ENCODE measurements at regions not wholly inside any gene's neighbourhood (a gene's known extent, or its start where the extent isn't known, plus 50 kb on each side); places are given as distances from the start of the nearest gene placed in this dataset.

DNA sequence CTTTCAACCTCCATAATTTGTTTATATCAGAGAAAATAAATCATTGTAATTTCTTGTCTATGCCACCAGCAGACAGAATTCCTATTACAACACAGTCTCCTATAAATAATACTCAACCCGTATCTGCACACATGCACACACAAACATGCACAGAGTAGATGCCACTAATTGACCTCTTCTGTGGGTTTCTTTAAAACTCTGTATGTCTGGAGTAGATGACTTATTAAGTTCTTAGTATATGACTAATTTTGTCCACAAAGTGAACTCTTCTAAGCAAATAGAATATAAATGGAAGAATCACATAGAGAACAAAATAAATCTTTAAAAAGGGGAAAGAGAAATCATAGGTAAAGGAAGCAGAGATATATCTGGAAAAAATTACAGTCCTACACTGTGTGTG is 452.3 kb downstream of the MTRR start:
- no peak overlapping the region for H3K4me3 ChIP-seq (ENCODE audit: control insufficient read depth, low read depth, low read length)
- TF ChIP-seq, protein P1, sequence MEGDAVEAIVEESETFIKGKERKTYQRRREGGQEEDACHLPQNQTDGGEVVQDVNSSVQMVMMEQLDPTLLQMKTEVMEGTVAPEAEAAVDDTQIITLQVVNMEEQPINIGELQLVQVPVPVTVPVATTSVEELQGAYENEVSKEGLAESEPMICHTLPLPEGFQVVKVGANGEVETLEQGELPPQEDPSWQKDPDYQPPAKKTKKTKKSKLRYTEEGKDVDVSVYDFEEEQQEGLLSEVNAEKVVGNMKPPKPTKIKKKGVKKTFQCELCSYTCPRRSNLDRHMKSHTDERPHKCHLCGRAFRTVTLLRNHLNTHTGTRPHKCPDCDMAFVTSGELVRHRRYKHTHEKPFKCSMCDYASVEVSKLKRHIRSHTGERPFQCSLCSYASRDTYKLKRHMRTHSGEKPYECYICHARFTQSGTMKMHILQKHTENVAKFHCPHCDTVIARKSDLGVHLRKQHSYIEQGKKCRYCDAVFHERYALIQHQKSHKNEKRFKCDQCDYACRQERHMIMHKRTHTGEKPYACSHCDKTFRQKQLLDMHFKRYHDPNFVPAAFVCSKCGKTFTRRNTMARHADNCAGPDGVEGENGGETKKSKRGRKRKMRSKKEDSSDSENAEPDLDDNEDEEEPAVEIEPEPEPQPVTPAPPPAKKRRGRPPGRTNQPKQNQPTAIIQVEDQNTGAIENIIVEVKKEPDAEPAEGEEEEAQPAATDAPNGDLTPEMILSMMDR (IDR thresholded peaks at IDR 0.05; ENCODE audit: control insufficient read depth, insufficient read depth, low read depth, low read length, missing control alignments): no peak
- DNase-seq (ENCODE audit: low read depth): no peak

DNA sequence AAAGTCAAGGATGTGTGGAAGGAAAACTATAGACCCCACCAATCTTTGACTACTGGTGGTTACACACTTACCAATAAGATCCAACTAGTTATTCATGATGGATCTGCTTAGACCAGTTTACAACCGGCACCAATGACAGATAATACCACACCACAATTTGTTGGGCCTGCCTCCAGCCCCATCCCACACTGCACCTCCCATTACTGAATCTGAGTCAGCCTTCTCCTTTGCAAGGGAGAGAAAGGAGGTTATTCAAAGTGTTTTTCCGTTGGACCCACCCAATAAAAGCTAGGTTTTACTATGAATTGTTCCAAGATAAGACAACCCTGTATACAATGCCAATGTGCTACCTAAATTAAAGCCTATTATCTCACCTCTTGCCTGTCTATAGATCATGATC is 453.5 kb downstream of the MTRR start:
- TF ChIP-seq, protein P1 (IDR thresholded peaks at IDR 0.05; ENCODE audit: control insufficient read depth, insufficient read depth, low read depth, low read length, missing control alignments): no peak
- no peak overlapping the region for H3K4me3 ChIP-seq (ENCODE audit: control insufficient read depth, low read depth, low read length)
- no peak for DNase-seq (ENCODE audit: low read depth)

DNA sequence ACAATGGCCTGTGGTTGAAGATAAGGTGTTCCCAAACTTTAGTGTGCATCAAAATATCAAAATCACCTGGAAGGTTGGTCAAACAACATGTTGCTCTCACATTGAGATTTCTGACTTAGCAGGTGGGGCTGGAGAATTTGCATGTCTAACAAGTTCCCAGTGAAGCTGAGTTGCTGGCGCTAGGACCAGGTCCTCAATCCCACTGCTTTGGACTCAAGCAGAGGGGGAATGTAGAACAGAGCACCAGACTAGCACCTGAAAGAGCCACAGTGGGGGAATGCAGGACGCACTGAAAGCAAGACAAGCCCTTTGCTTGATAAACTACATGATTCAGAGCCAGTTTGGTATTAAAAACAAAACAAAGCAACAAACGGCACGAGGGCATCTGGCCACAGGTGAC is 458.1 kb downstream of the MTRR start:
- TF ChIP-seq, protein P1 (IDR thresholded peaks at IDR 0.05; ENCODE audit: control insufficient read depth, insufficient read depth, low read depth, low read length, missing control alignments): no peak
- no peak overlapping the region for H3K4me3 ChIP-seq (ENCODE audit: control insufficient read depth, low read depth, low read length)
- no peak for DNase-seq (ENCODE audit: low read depth)

DNA sequence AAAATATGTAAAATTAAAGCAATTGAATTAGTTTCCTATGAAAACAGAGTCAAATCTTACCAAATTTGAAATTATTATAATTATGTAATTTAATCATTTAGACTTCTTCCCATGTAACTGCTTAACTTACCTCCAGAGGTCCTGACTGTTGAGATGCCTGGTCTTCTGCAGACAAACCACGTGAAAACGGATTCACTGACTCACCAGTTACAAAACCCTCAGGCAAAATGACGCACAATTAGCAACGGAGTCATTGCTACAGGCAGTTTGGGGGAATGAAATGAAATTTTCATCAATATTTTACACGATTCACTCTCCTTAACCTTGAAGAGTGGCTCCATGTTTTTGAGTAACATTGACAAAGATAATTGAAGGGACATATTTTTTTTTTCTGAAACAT is 460.8 kb downstream of the MTRR start:
- DNase-seq (ENCODE audit: low read depth): no peak
- TF ChIP-seq, protein P1 (IDR thresholded peaks at IDR 0.05; ENCODE audit: control insufficient read depth, insufficient read depth, low read depth, low read length, missing control alignments): no peak
- no peak overlapping the region for H3K4me3 ChIP-seq (ENCODE audit: control insufficient read depth, low read depth, low read length)

DNA sequence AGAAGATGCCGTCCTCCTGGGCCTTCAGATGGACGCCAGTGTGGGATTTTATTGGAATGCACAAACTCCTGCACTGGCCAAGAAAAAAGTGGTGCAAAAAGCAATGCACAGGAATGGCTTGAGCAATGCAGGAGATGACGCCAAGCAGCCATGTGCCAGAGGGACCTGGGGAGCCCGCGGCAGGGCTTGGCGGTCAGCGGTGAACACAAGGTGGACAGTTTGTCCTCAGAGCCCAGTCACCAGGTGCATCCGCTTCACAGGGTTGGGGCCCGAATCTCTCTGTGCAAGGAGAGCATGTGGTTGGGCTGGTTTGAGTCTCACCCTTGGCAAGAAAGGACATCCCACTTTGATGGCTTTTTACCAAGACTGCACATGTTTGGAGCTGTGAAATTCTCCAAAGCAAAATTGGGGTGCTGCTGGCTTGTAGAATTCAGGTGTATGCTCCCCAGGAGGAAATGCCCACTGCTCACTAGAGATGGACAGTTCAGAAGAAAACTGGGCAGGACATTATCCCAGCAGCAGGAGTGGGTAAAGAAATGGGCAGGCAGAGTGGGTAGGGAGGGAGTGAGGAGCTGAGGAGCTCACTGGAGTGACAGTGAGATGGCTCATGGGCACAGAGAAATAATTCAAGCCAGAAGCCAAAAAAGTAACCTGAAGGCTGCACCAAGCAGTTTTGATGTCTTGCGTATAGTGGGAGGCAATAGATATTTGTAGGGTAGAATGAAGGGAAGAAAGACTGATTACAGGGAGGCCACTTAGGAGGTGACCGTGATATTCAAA is 463.9 kb downstream of the MTRR start:
- H3K4me3 ChIP-seq (ENCODE audit: control insufficient read depth, low read depth, low read length): no peak overlapping the region
- TF ChIP-seq, protein P1 (IDR thresholded peaks at IDR 0.05; ENCODE audit: control insufficient read depth, insufficient read depth, low read depth, low read length, missing control alignments): no peak
- DNase-seq (ENCODE audit: low read depth): no peak

DNA sequence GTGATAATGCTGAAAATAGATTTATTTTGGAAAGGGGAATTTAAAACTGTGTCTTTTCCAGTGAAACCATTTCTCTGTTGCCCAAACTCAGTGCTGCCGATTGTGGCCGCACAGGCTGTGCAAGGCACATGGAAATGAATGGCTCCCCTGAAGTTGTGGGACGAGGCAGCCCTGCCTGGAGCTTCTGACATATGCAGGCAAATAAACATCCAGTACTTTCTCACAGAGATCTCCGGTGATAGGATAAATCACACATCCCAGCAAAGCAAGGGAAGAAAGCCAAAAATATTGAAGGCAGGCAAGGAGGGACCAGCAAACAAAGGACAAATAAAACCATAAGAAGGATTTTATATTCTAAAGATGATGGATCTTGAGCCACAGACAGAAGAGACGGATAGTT is 464.5 kb downstream of the MTRR start:
- no peak overlapping the region for H3K4me3 ChIP-seq (ENCODE audit: control insufficient read depth, low read depth, low read length)
- no peak for DNase-seq (ENCODE audit: low read depth)
- TF ChIP-seq, protein P1 (IDR thresholded peaks at IDR 0.05; ENCODE audit: control insufficient read depth, insufficient read depth, low read depth, low read length, missing control alignments): no peak
